HCT116 (cell line): ENCODE measurements at regions not wholly inside any gene's neighbourhood (a gene's known extent, or its start where the extent isn't known, plus 50 kb on each side); places are given as distances from the start of the nearest gene placed in this dataset.

Experiments
- ATAC-seq: fragments of 200-7000 bp; cut with Tn5 transposase; 2 replicates; pipeline ENCODE4 v1.9.1; 2020; ENCODE audit warnings: mild to moderate bottlenecking, moderate library complexity
- BruUV-seq: library from RNA; stranded (reverse); fragments of 400-500 nt; replicated peaks from 2 replicates; lab custom pipeline; 2021; lab: Mats Ljungman, UMichigan
- CTCF ChIA-PET: fragments of 300-600 bp; sonication (Branson Sonifier 250); formaldehyde crosslinking; loops from one replicate; lab custom pipeline; 2021; ENCODE audit warnings: antibody characterized with exemption; lab: Charles Lee
- POLR2A ChIA-PET: fragments of 300-600, 350-600 bp; sonication (Branson Sonifier 250); formaldehyde crosslinking; loops from one replicate; lab custom pipeline; 2021; ENCODE audit warnings: antibody characterized with exemption; lab: Charles Lee
- RAD21 ChIA-PET, 2 experiments: fragments of 300-600 bp; sonication (Branson Sonifier 250); formaldehyde crosslinking; loops; one replicate each; lab custom pipeline; 2023; ENCODE audit warnings: low total read pairs in 2 of 2; ENCODE audit not compliant: uncharacterized antibody in 2 of 2, unreplicated experiment in 2 of 2, low non-redundant PET in 1 of 2; lab: Charles Lee
- DNase-seq: peaks from one replicate; pipeline ENCODE4 v3.0.0-alpha.2; 2010; ENCODE audit warnings: low read depth, low spot score
- H2AFZ ChIP-seq: fragments of 200-600 bp; shearing (Covaris generic), sonication (generic); 2 replicates; pipeline ENCODE4 v1.6.1; 2017; ENCODE audit warnings: low read depth, mixed run types, mixed read lengths, antibody characterized with exemption, low read length; ENCODE audit not compliant: poor library complexity, severe bottlenecking
- H3K27ac ChIP-seq: 2 replicates; pipeline ENCODE4 v1.5.1; 2012; ENCODE audit warnings: low read depth, low read length
- H3K27me3 ChIP-seq: fragments of 200-600 bp; sonication (generic); 2 replicates; pipeline ENCODE4 v1.6.1; 2016; ENCODE audit warnings: mixed run types, low read length, mixed read lengths; ENCODE audit not compliant: insufficient read depth
- H3K36me3 ChIP-seq, 2 experiments: fragments of 200-500 bp in 1 of 2; fragments of 200-600 bp in 1 of 2; sonication (Bioruptor generic) in 1 of 2; sonication (generic) in 1 of 2; 2 replicates each; pipeline versions ENCODE4 v1.5.1 to v1.6.1; 2014 to 2016; ENCODE audit warnings: low read length in 2 of 2, inconsistent platforms in 1 of 2, mixed read lengths in 1 of 2, mixed run types in 1 of 2; ENCODE audit not compliant: insufficient read depth in 2 of 2, control insufficient read depth in 1 of 2
- H3K4me1 ChIP-seq, 2 experiments: fragments of 200-600 bp in 1 of 2; sonication (generic) in 1 of 2; 2 replicates each; pipeline versions ENCODE4 v1.5.1 to v1.6.1; 2012 to 2017; ENCODE audit warnings: low read length in 2 of 2, inconsistent platforms in 1 of 2, mild to moderate bottlenecking in 1 of 2, mixed read lengths in 1 of 2, mixed run types in 1 of 2, moderate library complexity in 1 of 2; ENCODE audit not compliant: insufficient read depth in 2 of 2, control insufficient read depth in 1 of 2
- H3K4me2 ChIP-seq: fragments of 200-600 bp; sonication (generic); 2 replicates; pipeline ENCODE4 v1.6.1; 2017; ENCODE audit warnings: mixed run types, low read length, mixed read lengths
- H3K4me3 ChIP-seq, 2 experiments: fragments of 200-600 bp in 1 of 2; sonication (generic) in 1 of 2; replicated peaks in 1 of 2; 2 replicates each; pipeline ENCODE4 v1.5.1; 2011 to 2016; ENCODE audit warnings: low read length in 2 of 2, control low read depth in 1 of 2, low read depth in 1 of 2, mild to moderate bottlenecking in 1 of 2, mixed read lengths in 1 of 2, mixed run types in 1 of 2
- H3K79me2 ChIP-seq: fragments of 200-600 bp; sonication (generic); 2 replicates; pipeline ENCODE4 v1.6.1; 2017; ENCODE audit warnings: mild to moderate bottlenecking, mixed run types, low read length, moderate library complexity, mixed read lengths; ENCODE audit not compliant: insufficient read depth
- H3K9ac ChIP-seq: fragments of 200-600 bp; sonication (generic); 2 replicates; pipeline ENCODE4 v1.6.1; 2016; ENCODE audit warnings: low read length, mixed read lengths
- H3K9me2 ChIP-seq: fragments of 200-600 bp; sonication (generic), shearing (Covaris generic); 2 replicates; pipeline ENCODE4 v1.6.1; 2017; ENCODE audit warnings: mixed run types, mild to moderate bottlenecking, moderate library complexity; ENCODE audit not compliant: insufficient read depth
- H3K9me3 ChIP-seq, 2 experiments: fragments of 200-500 bp in 1 of 2; fragments of 200-600 bp in 1 of 2; sonication (Bioruptor generic) in 1 of 2; sonication (generic) in 1 of 2; 2 replicates each; pipeline ENCODE4 v1.6.1; 2014 to 2017; ENCODE audit warnings: low read length in 2 of 2, mixed read lengths in 2 of 2, inconsistent platforms in 1 of 2, low read depth in 1 of 2, mild to moderate bottlenecking in 1 of 2, mixed run types in 1 of 2, moderate library complexity in 1 of 2; ENCODE audit not compliant: control insufficient read depth in 1 of 2, insufficient read depth in 1 of 2
- H4K20me1 ChIP-seq: fragments of 200-600 bp; sonication (generic), shearing (Covaris generic); 2 replicates; pipeline ENCODE4 v1.6.1; 2017; ENCODE audit warnings: mixed run types, mild to moderate bottlenecking, moderate library complexity; ENCODE audit not compliant: insufficient read depth
- CEBPB ChIP-seq: IDR thresholded peaks from 2 replicates; pipeline ENCODE4 v1.6.1; 2012; ENCODE audit warnings: low read depth
- EGR1 ChIP-seq: IDR thresholded peaks from 2 replicates; pipeline ENCODE4 v1.6.1; 2012; ENCODE audit warnings: low read depth
- EZH2 ChIP-seq: fragments of 200-600 bp; sonication (generic); IDR thresholded peaks from 2 replicates; pipeline ENCODE4 v1.6.1; 2017; ENCODE audit warnings: antibody characterized with exemption, mixed run types
- EZH2phosphoT487 ChIP-seq: fragments of 200-600 bp; IDR thresholded peaks from 2 replicates; pipeline ENCODE4 v1.6.1; 2018; ENCODE audit warnings: antibody characterized with exemption, borderline replicate concordance
- FOSL1 ChIP-seq: IDR thresholded peaks from 2 replicates; pipeline ENCODE4 v1.6.1; 2012; ENCODE audit warnings: low read depth
- JUND ChIP-seq: IDR thresholded peaks from 2 replicates; pipeline ENCODE4 v1.6.1; 2012
- SRF ChIP-seq: IDR thresholded peaks from 2 replicates; pipeline ENCODE4 v1.6.1; 2012; ENCODE audit warnings: low read depth
- ZBTB33 ChIP-seq: IDR thresholded peaks from 2 replicates; pipeline ENCODE4 v1.6.1; 2011; ENCODE audit warnings: mild to moderate bottlenecking, low read length, moderate library complexity; ENCODE audit not compliant: insufficient replicate concordance; ENCODE audit errors: extremely low read depth
- ZFX ChIP-seq: fragments of 450-650 bp; IDR thresholded peaks from 2 replicates; pipeline ENCODE4 v1.6.1; 2017
- intact Hi-C: fragments of 100-400 bp; cut with micrococcal nuclease; formaldehyde crosslinking; loops from 2 replicates; pipeline ENCODE4 v1.10.0; 2022
- TF ChIP-seq, protein P1 (sequence below), 3 experiments: fragments of 200-600 bp in 1 of 3; sonication (generic) in 1 of 3; IDR thresholded peaks in 2 of 3; conservative IDR thresholded peaks in 1 of 3; 2 replicates each; pipeline ENCODE4 v1.5.1; 2012 to 2017; ENCODE audit warnings: low read depth in 2 of 3, low read length in 2 of 3, antibody characterized with exemption in 1 of 3, borderline replicate concordance in 1 of 3, control low read depth in 1 of 3, mild to moderate bottlenecking in 1 of 3, mixed read lengths in 1 of 3, mixed run types in 1 of 3, moderate library complexity in 1 of 3; ENCODE audit not compliant: insufficient read depth in 1 of 3
- TF ChIP-seq, protein P2 (sequence below): IDR thresholded peaks from 2 replicates; pipeline ENCODE4 v1.6.1; 2012; ENCODE audit warnings: low read depth

DNA sequence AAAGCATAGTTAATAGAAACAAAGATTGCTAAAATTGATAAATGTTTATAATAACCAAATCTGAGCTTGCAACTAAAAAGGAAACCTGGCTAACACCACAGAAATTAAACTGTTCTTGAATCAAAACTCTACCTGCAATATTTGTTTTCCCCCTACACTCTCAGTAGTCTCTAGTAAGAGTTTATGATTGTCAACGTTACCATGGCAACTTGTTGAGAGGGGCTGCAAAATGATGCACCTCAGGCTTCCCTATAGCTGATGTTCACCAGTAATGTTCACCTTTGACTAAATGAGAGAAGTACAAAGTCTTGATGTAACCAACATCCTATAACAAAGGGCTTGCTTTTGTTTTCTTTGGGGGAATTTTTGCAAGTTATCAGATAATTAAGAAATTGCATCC lies 101.1 kb upstream of the FHIT start:
- TF ChIP-seq EZH2, result no peak
- TF ChIP-seq SRF, result no peak
- TF ChIP-seq, protein P1, sequence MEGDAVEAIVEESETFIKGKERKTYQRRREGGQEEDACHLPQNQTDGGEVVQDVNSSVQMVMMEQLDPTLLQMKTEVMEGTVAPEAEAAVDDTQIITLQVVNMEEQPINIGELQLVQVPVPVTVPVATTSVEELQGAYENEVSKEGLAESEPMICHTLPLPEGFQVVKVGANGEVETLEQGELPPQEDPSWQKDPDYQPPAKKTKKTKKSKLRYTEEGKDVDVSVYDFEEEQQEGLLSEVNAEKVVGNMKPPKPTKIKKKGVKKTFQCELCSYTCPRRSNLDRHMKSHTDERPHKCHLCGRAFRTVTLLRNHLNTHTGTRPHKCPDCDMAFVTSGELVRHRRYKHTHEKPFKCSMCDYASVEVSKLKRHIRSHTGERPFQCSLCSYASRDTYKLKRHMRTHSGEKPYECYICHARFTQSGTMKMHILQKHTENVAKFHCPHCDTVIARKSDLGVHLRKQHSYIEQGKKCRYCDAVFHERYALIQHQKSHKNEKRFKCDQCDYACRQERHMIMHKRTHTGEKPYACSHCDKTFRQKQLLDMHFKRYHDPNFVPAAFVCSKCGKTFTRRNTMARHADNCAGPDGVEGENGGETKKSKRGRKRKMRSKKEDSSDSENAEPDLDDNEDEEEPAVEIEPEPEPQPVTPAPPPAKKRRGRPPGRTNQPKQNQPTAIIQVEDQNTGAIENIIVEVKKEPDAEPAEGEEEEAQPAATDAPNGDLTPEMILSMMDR (IDR thresholded peaks at IDR 0.05 in 2 of 3, conservative IDR thresholded peaks at IDR 0.05 in 1 of 3; ENCODE audit: borderline replicate concordance in 1 of 3, insufficient read depth in 1 of 3, low read depth in 2 of 3, low read length in 2 of 3), result no peak
- TF ChIP-seq, protein P2, sequence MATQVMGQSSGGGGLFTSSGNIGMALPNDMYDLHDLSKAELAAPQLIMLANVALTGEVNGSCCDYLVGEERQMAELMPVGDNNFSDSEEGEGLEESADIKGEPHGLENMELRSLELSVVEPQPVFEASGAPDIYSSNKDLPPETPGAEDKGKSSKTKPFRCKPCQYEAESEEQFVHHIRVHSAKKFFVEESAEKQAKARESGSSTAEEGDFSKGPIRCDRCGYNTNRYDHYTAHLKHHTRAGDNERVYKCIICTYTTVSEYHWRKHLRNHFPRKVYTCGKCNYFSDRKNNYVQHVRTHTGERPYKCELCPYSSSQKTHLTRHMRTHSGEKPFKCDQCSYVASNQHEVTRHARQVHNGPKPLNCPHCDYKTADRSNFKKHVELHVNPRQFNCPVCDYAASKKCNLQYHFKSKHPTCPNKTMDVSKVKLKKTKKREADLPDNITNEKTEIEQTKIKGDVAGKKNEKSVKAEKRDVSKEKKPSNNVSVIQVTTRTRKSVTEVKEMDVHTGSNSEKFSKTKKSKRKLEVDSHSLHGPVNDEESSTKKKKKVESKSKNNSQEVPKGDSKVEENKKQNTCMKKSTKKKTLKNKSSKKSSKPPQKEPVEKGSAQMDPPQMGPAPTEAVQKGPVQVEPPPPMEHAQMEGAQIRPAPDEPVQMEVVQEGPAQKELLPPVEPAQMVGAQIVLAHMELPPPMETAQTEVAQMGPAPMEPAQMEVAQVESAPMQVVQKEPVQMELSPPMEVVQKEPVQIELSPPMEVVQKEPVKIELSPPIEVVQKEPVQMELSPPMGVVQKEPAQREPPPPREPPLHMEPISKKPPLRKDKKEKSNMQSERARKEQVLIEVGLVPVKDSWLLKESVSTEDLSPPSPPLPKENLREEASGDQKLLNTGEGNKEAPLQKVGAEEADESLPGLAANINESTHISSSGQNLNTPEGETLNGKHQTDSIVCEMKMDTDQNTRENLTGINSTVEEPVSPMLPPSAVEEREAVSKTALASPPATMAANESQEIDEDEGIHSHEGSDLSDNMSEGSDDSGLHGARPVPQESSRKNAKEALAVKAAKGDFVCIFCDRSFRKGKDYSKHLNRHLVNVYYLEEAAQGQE, result no peak
- TF ChIP-seq EGR1, result no peak
- no peak for TF ChIP-seq JUND
- no peak for TF ChIP-seq FOSL1
- TF ChIP-seq ZBTB33, result no peak
- TF ChIP-seq CEBPB, result no peak
- no peak for TF ChIP-seq EZH2phosphoT487
- no peak for TF ChIP-seq ZFX
- H3K4me3 ChIP-seq, result no peak overlapping the region

More for the DNA sequence above, 101.1 kb upstream of the FHIT start:
- ATAC-seq, result no peak
- BruUV-seq, result no TSS peak
- H3K4me1 ChIP-seq, result no peaks in the 10 kb centered on the region
- no peaks in the 10 kb centered on the region for H4K20me1 ChIP-seq
- ChIA-PET RAD21 (no interaction called here), CTCF (no interaction called here), POLR2A (no interaction called here)
- no peaks in the 10 kb centered on the region for H3K9me3 ChIP-seq
- H3K27ac ChIP-seq, result no peak overlapping the region
- no peak for DNase-seq
- H3K27me3 ChIP-seq, result peaks cover 15% of the 10 kb centered on the region
- H3K9me2 ChIP-seq, result no peaks in the 10 kb centered on the region
- no peak overlapping the region for H3K4me2 ChIP-seq
- no peaks in the 10 kb centered on the region for H3K36me3 ChIP-seq
- intact Hi-C loops, result no loop called here
- H2AFZ ChIP-seq, result no peak overlapping the region
- no peaks in the 10 kb centered on the region for H3K79me2 ChIP-seq
- no peak overlapping the region for H3K9ac ChIP-seq
